RCC 7860 (cell line): ENCODE measurements at regions not wholly inside any gene's neighbourhood (a gene's known extent, or its start where the extent isn't known, plus 50 kb on each side); places are given as distances from the start of the nearest gene placed in this dataset.
"Not testable (repeated sequence)": the region's sequence is repeated elsewhere in the genome, so short reads cannot be mapped to it uniquely, and the experiment has no call there.

Experiments used
- DNase-seq: peaks from one replicate; pipeline ENCODE4 v3.0.0-alpha.2; 2015; ENCODE audit warnings: low spot score
- FAIRE-seq: peaks from 2 replicates; lab custom pipeline; 2012; peaks lifted over from hg19 to GRCh38; lab: Jason Lieb, UNC

GRCh38 chr10:90011281-90011680, 309.9 kb downstream of the KIF20B start:
- not testable (repeated sequence) for DNase-seq, FAIRE-seq

- DNase-seq (no peak), FAIRE-seq (no peak)
Measured at GRCh38 chr10:90018819-90019218, 317.4 kb downstream of the KIF20B start.

DNA sequence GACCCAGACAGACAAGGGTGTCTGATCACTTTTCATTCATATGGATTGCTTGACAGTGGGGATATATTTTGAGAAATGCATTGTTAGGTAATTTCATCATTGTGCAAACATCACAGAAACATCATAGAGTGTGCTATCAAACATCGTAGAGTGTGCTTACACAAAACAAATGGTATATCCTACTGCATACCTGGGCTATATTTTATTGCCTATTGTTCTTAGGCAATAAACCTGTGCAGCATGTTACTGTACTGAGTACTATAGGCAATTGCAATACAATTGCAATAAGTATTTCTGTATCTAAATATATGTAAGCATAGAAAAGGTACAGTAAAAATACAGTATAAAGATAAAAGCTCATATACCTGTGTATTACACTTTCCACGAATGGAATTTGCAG, 319.1 kb downstream of the KIF20B start:
- no peak for FAIRE-seq
- DNase-seq = no peak

DNA sequence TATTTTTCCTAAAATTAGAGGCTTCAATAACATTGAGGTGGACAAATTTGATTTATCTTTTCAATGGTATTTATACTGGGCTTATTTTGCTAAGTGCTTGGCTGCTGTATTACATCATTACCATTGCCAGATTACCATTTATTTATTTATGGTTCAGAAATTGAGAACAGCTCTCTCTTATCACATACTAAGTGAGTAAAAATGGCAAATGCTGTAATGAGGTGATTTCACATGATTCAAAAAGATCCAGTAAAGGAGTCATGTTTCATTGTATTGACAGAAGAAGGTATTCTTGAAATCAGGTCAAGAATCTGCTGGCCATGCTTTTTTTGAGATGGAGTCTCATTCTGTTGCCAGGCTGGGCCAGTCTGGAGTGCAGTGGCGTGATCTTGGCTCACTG, 322.6 kb downstream of the KIF20B start:
- FAIRE-seq (no peak), DNase-seq (no peak)

- FAIRE-seq = no peak
Measured at GRCh38 chr10:90028312-90028711, 326.9 kb downstream of the KIF20B start.

DNA sequence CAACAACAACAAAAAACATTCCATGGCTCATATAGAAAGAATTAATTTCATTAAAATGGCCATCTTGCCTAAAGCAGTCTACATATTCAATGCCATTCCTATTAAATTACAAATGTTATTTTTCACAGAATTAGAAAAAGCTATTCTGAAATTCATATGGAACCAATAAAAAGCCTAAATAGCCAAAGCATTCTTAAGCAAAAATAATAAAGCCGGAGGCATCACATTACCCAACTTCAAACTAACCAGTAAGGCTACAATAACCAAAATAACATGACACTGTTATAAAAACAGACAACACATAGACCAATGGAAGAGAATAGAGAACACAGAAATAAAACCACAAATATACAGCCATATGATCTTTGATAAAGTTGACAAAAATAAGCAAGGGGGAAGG, 330.4 kb downstream of the KIF20B start:
- FAIRE-seq (no peak), DNase-seq (no peak)

More at GRCh38 chr10:90028312-90028711, 326.9 kb downstream of the KIF20B start:
- DNase-seq = no peak

- FAIRE-seq (no peak), DNase-seq (no peak)
Measured at GRCh38 chr10:90032519-90032918, 331.1 kb downstream of the KIF20B start.

DNA sequence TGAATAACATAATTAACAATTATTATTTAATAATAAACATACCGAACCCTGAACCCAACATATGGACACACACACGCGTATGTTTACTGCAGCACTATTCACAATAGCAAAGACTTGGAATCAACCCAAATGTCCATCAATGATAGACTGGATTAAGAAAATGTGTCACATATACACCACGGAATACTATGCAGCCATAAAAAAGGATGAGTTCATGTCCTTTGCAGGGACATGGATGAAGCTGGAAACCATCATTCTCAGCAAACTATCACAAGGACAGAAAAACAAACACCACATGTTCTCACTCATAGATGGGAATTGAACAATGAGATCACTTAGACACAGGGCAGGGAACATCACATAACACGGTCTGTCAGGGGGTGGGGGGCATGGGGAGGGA, 333.5 kb downstream of the KIF20B start:
- not testable (repeated sequence) for FAIRE-seq, DNase-seq

- FAIRE-seq (no peak), DNase-seq (no peak)
Measured at GRCh38 chr10:90041585-90041984, 340.2 kb downstream of the KIF20B start.

- DNase-seq = no peak
- FAIRE-seq = no peak
Measured at GRCh38 chr10:90042075-90042474, 340.7 kb downstream of the KIF20B start.

DNA sequence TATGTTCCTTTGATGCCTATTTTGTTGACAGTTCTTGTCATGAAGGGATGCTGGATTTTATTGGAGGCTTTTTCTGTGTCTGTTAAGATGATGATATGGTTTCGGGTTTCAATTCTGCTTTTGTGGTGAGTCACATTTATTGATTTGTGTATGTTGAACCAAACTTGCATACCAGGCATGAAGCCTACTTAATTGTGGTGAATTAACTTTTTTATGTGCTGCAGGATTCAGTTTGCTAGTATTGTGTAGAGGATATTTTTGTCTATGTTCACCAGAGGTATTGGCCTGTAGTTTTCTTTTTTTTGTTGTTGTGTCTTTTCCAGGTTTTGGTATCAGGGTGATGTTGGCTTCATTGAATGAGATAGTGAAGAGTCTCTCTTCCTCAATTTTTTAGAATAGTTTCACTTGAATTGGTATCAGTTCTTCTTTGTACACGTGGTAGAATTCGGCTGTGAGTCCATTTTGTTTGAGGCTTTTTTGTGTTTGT, 345.9 kb downstream of the KIF20B start:
- no peak for FAIRE-seq

GRCh38 chr10:90051053-90051452, 349.7 kb downstream of the KIF20B start:
- DNase-seq = no peak

More for the DNA sequence above, 345.9 kb downstream of the KIF20B start:
- DNase-seq = no peak

DNA sequence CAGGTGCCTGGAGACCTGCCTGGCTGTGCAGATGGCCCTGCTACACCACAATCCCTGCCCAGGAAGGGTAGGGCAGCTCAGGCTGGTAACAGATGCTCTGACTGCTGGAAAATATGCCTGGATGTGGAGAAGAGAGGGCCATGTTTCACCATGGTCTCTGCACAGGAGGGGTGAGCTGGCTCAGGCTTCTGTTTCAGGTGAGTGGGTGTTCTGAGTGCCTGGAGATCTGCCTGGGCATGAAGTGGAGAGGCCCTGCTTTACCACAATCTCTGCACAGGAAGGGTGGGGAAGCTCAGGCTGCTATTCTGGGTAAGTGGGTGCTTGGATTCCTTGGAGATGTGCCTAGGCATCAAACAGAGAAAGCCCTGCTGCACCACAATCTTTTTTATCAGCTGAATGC, 350.1 kb downstream of the KIF20B start:
- DNase-seq (no peak), FAIRE-seq (no peak)

More at GRCh38 chr10:90051053-90051452, 349.7 kb downstream of the KIF20B start:
- FAIRE-seq = no peak

DNA sequence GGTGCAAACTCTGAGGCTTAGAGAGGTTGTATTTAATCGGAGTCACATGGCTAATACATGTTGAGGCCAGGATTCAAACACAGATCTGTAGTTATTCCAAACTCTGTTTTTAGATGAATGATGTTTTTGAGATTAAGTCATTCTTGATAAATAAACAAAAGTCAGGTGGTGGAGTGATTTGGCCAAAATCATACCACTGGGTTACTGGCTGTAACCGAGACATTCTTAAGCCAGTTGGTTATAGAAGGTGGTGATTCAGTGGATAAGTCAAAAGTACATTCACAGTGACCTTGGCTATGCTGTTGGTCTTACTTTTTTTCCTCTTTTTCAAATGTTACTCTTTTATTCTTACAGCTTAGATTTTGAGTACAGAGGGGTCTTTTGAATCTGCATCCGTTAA, 361.4 kb downstream of the KIF20B start:
- no peak for DNase-seq
- no peak for FAIRE-seq

GRCh38 chr10:90064295-90064694, 362.9 kb downstream of the KIF20B start:
- no peak for DNase-seq
- no peak for FAIRE-seq

- no peak for FAIRE-seq
- DNase-seq = no peak
Measured at GRCh38 chr10:90066435-90066834, 365.0 kb downstream of the KIF20B start.

GRCh38 chr10:90075995-90076394, 374.6 kb downstream of the KIF20B start:
- DNase-seq = no peak
- FAIRE-seq = no peak

GRCh38 chr10:90079819-90080218, 378.4 kb downstream of the KIF20B start:
- FAIRE-seq (no peak), DNase-seq (no peak)

DNA sequence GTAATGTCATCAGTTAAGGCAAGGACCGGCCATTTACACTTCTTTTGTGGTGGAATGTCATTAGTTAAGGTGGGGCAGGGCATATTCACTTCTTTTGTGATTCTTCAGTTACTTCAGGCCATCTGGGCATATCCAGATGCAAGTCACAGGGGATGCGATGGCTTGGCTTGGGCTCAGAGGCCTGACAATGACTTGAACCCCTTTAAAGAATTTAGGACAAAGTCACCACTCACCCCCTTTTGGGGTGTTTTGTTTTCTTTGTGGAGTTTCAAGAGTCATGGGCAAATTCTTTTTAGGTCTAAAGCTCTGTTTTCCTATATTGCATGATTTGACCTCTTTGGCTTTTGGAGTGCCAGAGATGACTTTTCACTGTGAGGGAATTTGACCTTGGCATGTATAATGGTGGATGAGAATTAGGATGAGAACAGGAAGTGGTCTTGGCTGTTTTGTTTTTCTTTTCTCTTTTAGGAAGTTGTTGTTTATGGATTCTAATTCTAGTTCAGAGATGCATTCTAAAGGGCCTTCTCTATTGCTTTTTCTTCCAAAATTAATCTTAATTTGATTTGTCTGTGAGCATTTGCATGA, 385.3 kb downstream of the KIF20B start:
- DNase-seq, FAIRE-seq: not testable (repeated sequence)

- FAIRE-seq (no peak), DNase-seq (no peak)
Measured at GRCh38 chr10:90087197-90088023, 386.0 kb downstream of the KIF20B start.

GRCh38 chr10:90088024-90088317, 386.6 kb downstream of the KIF20B start:
- DNase-seq (no peak), FAIRE-seq (no peak)

- FAIRE-seq (no peak), DNase-seq (no peak)
Measured at GRCh38 chr10:90089719-90090118, 388.3 kb downstream of the KIF20B start.
